Mesenchymal stem cell (in vitro differentiated cells and primary cell): ENCODE measurements at regions not wholly inside any gene's neighbourhood (a gene's known extent, or its start where the extent isn't known, plus 50 kb on each side); places are given as distances from the start of the nearest gene placed in this dataset.

Source experiments
- DNase-seq: peaks from one replicate; pipeline ENCODE4 v3.0.0-alpha.2; 2013
- H2AFZ ChIP-seq: one replicate; pipeline ENCODE4 v1.6.1; 2013; ENCODE audit warnings: low read depth, mild to moderate bottlenecking, control low read depth, inconsistent platforms, low read length, moderate library complexity
- H2AK5ac ChIP-seq: 2 replicates; pipeline ENCODE4 v1.6.1; 2013; ENCODE audit warnings: low read length, moderate library complexity, mild to moderate bottlenecking, inconsistent platforms; ENCODE audit not compliant: severe bottlenecking
- H2BK120ac ChIP-seq: one replicate; pipeline ENCODE4 v1.6.1; 2013; ENCODE audit warnings: low read depth, mild to moderate bottlenecking, inconsistent platforms, low read length, moderate library complexity
- H2BK12ac ChIP-seq, 2 experiments: one replicate each; pipeline ENCODE4 v1.6.1; 2013; ENCODE audit warnings: inconsistent platforms in 2 of 2, low read length in 2 of 2, mild to moderate bottlenecking in 2 of 2, moderate library complexity in 2 of 2, control low read depth in 1 of 2
- H2BK15ac ChIP-seq: one replicate; pipeline ENCODE4 v1.6.1; 2013; ENCODE audit warnings: mild to moderate bottlenecking, low read depth, inconsistent platforms; ENCODE audit not compliant: poor library complexity, severe bottlenecking
- H2BK5ac ChIP-seq: 2 replicates; pipeline ENCODE4 v1.6.1; 2013; ENCODE audit warnings: low read depth, mild to moderate bottlenecking, low read length, control low read depth, inconsistent platforms; ENCODE audit not compliant: poor library complexity, severe bottlenecking
- H3K14ac ChIP-seq, 2 experiments: one replicate each; pipeline ENCODE4 v1.6.1; 2013; ENCODE audit warnings: inconsistent platforms in 2 of 2, low read length in 2 of 2, control low read depth in 1 of 2, mild to moderate bottlenecking in 1 of 2, moderate library complexity in 1 of 2
- H3K18ac ChIP-seq, 2 experiments: one replicate each; pipeline ENCODE4 v1.6.1; 2013; ENCODE audit warnings: inconsistent platforms in 2 of 2, low read length in 2 of 2, control low read depth in 1 of 2, low read depth in 1 of 2, mild to moderate bottlenecking in 1 of 2
- H3K23ac ChIP-seq, 2 experiments: one replicate each; pipeline ENCODE4 v1.6.1; 2013; ENCODE audit warnings: inconsistent platforms in 2 of 2, low read length in 2 of 2, mild to moderate bottlenecking in 2 of 2, moderate library complexity in 2 of 2, control low read depth in 1 of 2
- H3K27ac ChIP-seq: 2 replicates; pipeline ENCODE4 v1.5.1; 2013; ENCODE audit warnings: mild to moderate bottlenecking, moderate library complexity, low read length, control low read depth, inconsistent platforms; ENCODE audit not compliant: poor library complexity, severe bottlenecking
- H3K27me3 ChIP-seq, 2 experiments: 2 replicates each; pipeline versions ENCODE4 v1.6.1 to v1.7.0; 2013; ENCODE audit warnings: low read length in 2 of 2, mild to moderate bottlenecking in 2 of 2, moderate library complexity in 2 of 2, control low read depth in 1 of 2, inconsistent platforms in 1 of 2; ENCODE audit not compliant: control insufficient read depth in 1 of 2, insufficient read depth in 1 of 2
- H3K36me3 ChIP-seq, 2 experiments: 2 replicates each; pipeline versions ENCODE4 v1.6.1 to v1.7.0; 2013; ENCODE audit warnings: low read length in 2 of 2, control low read depth in 1 of 2, inconsistent platforms in 1 of 2, low read depth in 1 of 2, mild to moderate bottlenecking in 1 of 2; ENCODE audit not compliant: insufficient read depth in 2 of 2, control insufficient read depth in 1 of 2
- H3K4ac ChIP-seq, 2 experiments: one replicate each; pipeline ENCODE4 v1.6.1; 2013; ENCODE audit warnings: inconsistent platforms in 2 of 2, low read length in 2 of 2, mild to moderate bottlenecking in 2 of 2, moderate library complexity in 2 of 2, control low read depth in 1 of 2, low read depth in 1 of 2
- H3K4me1 ChIP-seq: 2 replicates; pipeline ENCODE4 v1.6.1; 2013; ENCODE audit warnings: low read depth, low read length, control low read depth; ENCODE audit not compliant: control insufficient read depth, insufficient read depth
- H3K4me2 ChIP-seq: 2 replicates; pipeline ENCODE4 v1.6.1; 2013; ENCODE audit warnings: low read length, mild to moderate bottlenecking, inconsistent platforms; ENCODE audit not compliant: poor library complexity, severe bottlenecking
- H3K4me3 ChIP-seq, 2 experiments: 2 replicates each; pipeline versions ENCODE4 v1.5.1 to v1.7.0; 2013; ENCODE audit warnings: low read length in 2 of 2, mild to moderate bottlenecking in 2 of 2, control low read depth in 1 of 2, low read depth in 1 of 2; ENCODE audit not compliant: insufficient read depth in 1 of 2
- H3K79me1 ChIP-seq: replicated peaks from 2 replicates; pipeline ENCODE4 v1.6.1; 2013; ENCODE audit warnings: mild to moderate bottlenecking, control low read depth, low read length, inconsistent platforms; ENCODE audit not compliant: poor library complexity, severe bottlenecking
- H3K9ac ChIP-seq: 2 replicates; pipeline ENCODE4 v1.7.0; 2013; ENCODE audit warnings: mild to moderate bottlenecking, low read length, moderate library complexity
- H3K9me3 ChIP-seq: 2 replicates; pipeline ENCODE4 v1.7.0; 2013; ENCODE audit warnings: mild to moderate bottlenecking, low read length; ENCODE audit not compliant: control insufficient read depth
- H4K8ac ChIP-seq: one replicate; pipeline ENCODE4 v1.6.1; 2013; ENCODE audit warnings: inconsistent platforms, mild to moderate bottlenecking, low read length, moderate library complexity
- H4K91ac ChIP-seq: one replicate; pipeline ENCODE4 v1.6.1; 2013; ENCODE audit warnings: mild to moderate bottlenecking, low read length, inconsistent platforms
- WGBS: methylation state at CpG from one replicate; pipeline ENCODE4 v1.1.7; 2013; ENCODE audit warnings: mixed read lengths; 5-methylcytosine and 5-hydroxymethylcytosine counted together

DNA sequence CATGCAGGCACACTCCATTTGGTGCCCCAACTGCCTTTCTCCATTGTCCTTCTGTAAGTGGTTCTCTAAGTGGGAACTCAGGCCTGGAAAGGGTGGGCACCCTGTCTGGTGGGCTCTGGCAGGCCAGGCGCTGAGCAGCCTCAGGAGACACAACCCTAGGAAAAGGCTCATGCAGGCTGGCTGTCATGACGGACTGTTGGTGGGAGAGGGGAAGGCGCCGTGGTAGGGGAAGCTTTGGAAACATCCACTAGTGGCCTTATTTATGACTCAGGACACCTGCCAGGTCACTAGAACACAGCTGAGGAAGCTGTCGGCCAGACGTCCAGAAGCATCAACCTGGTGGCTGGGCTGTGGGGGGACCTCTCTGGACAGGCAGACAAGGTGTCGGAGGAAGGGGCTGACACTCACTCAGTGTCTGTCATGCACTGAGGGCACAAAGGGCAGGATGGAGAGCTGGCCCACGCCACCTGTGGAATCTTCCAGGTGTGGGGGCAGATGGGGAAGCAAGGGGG, 216.0 kb downstream of the SEC14L1 start:
- DNase-seq: no peak
- Histone ChIP-seq H2BK12ac (no peak overlapping the region), H2AK5ac (no peak overlapping the region), H3K4me1 (peaks cover 24% of the 10 kb centered on the region), H2AFZ (no peak overlapping the region), H2BK120ac (no peak overlapping the region), H3K23ac (no peak overlapping the region), H2BK15ac (no peak overlapping the region), H3K9me3 (no peaks in the 10 kb centered on the region), H3K79me1 (peaks cover 28% of the 10 kb centered on the region), H3K14ac (no peak overlapping the region), H3K27ac (no peak overlapping the region), H3K4me3 (no peak overlapping the region), H4K91ac (no peak overlapping the region), H3K18ac (no peak overlapping the region), H3K27me3 (no peaks in the 10 kb centered on the region), H3K4ac (no peak overlapping the region), H3K36me3 (peaks cover 0 to 9% of the 10 kb centered on the region in 2 experiments), H3K9ac (no peak overlapping the region), H2BK5ac (no peak overlapping the region), H3K4me2 (no peak overlapping the region), H4K8ac (no peak overlapping the region)
- 95% methylated on average over 8 of the region's 8 CpGs for WGBS

DNA sequence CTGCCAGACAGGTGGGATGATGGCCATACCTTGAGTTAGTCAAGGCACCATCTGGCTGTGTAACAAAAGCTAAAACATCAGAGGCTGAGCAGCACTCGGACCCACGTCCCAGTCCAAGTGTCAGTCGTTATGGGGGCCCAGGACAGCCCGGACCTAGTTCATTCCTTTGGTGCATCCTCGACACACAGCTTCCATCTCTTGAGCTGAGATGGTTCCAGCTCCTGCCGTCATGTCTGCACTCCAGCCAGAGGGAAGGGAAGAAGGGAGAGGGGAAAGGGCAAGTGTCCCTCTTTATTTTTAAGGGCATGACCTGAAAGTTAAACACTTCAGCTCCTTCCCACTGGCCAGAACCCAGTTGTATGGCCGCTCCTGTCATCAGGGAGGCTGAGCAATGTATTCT, 218.0 kb downstream of the SEC14L1 start:
- Histone ChIP-seq H3K18ac (no peak overlapping the region), H3K9ac (no peak overlapping the region), H2BK5ac (no peak overlapping the region), H3K23ac (no peak overlapping the region), H3K4me3 (no peak overlapping the region), H2BK120ac (no peak overlapping the region), H2BK15ac (no peak overlapping the region), H3K4ac (no peak overlapping the region), H3K79me1 (peaks cover 22% of the 10 kb centered on the region), H4K8ac (no peak overlapping the region), H2AK5ac (no peak overlapping the region), H2BK12ac (no peak overlapping the region), H3K4me2 (no peak overlapping the region), H3K36me3 (peaks cover 3 to 18% of the 10 kb centered on the region in 2 experiments), H3K14ac (no peak overlapping the region), H4K91ac (no peak overlapping the region), H3K9me3 (no peaks in the 10 kb centered on the region), H3K27me3 (no peaks in the 10 kb centered on the region), H3K4me1 (peaks cover 29% of the 10 kb centered on the region), H2AFZ (no peak overlapping the region), H3K27ac (no peak overlapping the region)
- WGBS: 82% methylated on average over 7 of the region's 7 CpGs
- DNase-seq: no peak

DNA sequence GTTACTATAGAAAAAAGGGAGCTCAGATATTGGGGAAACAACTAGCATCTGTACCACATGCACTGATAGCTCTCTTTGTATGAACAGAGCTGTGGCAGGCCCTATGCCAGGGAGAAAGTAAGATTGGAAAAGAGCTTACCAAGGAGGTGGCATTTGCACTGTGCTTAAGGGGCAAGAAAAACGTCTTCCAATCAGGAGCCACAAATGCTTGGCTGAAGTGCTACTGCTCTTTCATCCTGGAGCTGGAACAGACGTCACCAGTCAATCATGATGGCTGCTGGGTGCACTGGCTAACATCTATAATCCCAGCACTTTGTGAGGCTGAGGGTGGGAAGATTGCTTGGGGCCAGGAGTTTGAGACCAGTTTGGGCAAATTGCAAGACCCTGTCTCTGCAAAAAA, 218.5 kb downstream of the SEC14L1 start:
- no peak overlapping the region for H2AK5ac ChIP-seq
- DNase-seq: no peak
- no peak overlapping the region for H2BK120ac ChIP-seq
- no peak overlapping the region for H4K91ac ChIP-seq
- peak overlapping the region in 1 of 2 experiments; percentile 56 for H2BK12ac ChIP-seq
- no peak overlapping the region for H3K14ac ChIP-seq
- no peak overlapping the region for H3K9ac ChIP-seq
- 66% methylated on average over 2 of the region's 2 CpGs for WGBS
- no peak overlapping the region for H2BK15ac ChIP-seq
- no peak overlapping the region for H3K4me2 ChIP-seq
- no peaks in the 10 kb centered on the region for H3K27me3 ChIP-seq
- peaks cover 31% of the 10 kb centered on the region for H3K4me1 ChIP-seq
- no peak overlapping the region for H3K18ac ChIP-seq
- peaks cover 20% of the 10 kb centered on the region for H3K79me1 ChIP-seq
- no peak overlapping the region for H4K8ac ChIP-seq
- H3K36me3 ChIP-seq: peaks cover 3 to 17% of the 10 kb centered on the region in 2 experiments
- no peak overlapping the region for H3K4me3 ChIP-seq
- H2BK5ac ChIP-seq: no peak overlapping the region
- H3K23ac ChIP-seq: no peak overlapping the region
- no peak overlapping the region for H3K27ac ChIP-seq
- no peak overlapping the region for H3K4ac ChIP-seq
- no peaks in the 10 kb centered on the region for H3K9me3 ChIP-seq
- no peak overlapping the region for H2AFZ ChIP-seq

DNA sequence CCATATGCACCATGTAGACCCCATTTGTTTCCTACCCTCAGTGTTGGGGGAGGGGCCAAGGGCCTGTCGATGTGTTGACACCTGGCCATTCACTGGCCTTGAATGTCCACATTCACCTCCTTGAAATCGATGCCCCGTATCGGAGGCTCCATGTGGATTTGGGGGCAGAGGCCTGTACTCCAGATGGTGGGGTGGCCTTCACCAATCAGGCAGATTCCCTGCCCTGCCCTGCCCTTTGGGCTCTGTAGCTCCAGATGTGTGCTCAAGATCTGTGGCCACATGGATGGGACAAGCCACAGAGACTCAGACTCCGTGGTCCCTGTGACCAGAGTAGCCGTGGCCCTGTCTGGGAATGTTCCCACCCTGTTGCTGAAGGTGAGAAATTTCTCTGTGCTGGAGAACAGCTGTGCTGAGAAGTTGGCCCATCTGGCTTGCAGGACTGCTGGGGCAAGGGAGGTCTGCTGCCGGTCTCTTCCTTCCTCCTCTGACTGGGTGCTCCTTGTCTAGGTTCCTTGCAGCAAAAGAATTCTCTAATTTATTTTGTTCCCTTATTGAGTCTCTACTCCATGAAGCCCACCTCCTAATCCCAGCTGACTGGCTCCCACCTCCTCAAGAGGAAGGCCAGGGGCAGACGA, 221.3 kb downstream of the SEC14L1 start:
- H4K91ac ChIP-seq: peak overlapping the region; percentile 34
- no peak overlapping the region for H3K4me3 ChIP-seq
- H2BK15ac ChIP-seq: no peak overlapping the region
- peak overlapping the region in 1 of 2 experiments; percentile 39 for H3K14ac ChIP-seq
- no peak for DNase-seq
- 91% methylated on average over 8 of the region's 8 CpGs for WGBS
- H3K4me2 ChIP-seq: no peak overlapping the region
- no peak overlapping the region for H2BK5ac ChIP-seq
- peak overlapping the region; percentile 64 to 70 for H3K18ac ChIP-seq
- peaks cover 46% of the 10 kb centered on the region for H3K4me1 ChIP-seq
- peak overlapping the region in 1 of 2 experiments; percentile 91 for H2BK12ac ChIP-seq
- H2AFZ ChIP-seq: no peak overlapping the region
- H2BK120ac ChIP-seq: no peak overlapping the region
- H3K4ac ChIP-seq: peak overlapping the region; percentile 11 to 73
- H3K9me3 ChIP-seq: no peaks in the 10 kb centered on the region
- peak overlapping the region; percentile 27 for H2AK5ac ChIP-seq
- peaks cover 18% of the 10 kb centered on the region for H3K79me1 ChIP-seq
- peak overlapping the region; percentile 12 for H4K8ac ChIP-seq
- H3K27ac ChIP-seq: no peak overlapping the region
- H3K27me3 ChIP-seq: no peaks in the 10 kb centered on the region
- H3K36me3 ChIP-seq: peaks cover 3 to 16% of the 10 kb centered on the region in 2 experiments
- H3K23ac ChIP-seq: peak overlapping the region in 1 of 2 experiments; percentile 67
- H3K9ac ChIP-seq: peak overlapping the region; percentile 41
